ENCODE measurements at regions not wholly inside any gene's neighbourhood (a gene's known extent, or its start where the extent isn't known, plus 50 kb on each side); places are given as distances from the start of the nearest gene placed in this dataset.

- TF ChIP-seq CTCF (IDR thresholded peaks at IDR 0.05; ENCODE audit: low read length), result no peak
- TF ChIP-seq EZH2 (optimal IDR thresholded peaks at IDR 0.05; ENCODE audit: low read depth, low read length), result no peak
These were observed 77.5 kb upstream of the RMST start for GRCh38 chr12:97385121-97385520.

All from MM.1S (cell line).